Posterior cingulate gyrus (tissue), 11 donors: ENCODE measurements at regions not wholly inside any gene's neighbourhood (a gene's known extent, or its start where the extent isn't known, plus 50 kb on each side); places are given as distances from the start of the nearest gene placed in this dataset.
A peak's percentile ranks its signal among the peaks of the same experiment; 100 is the strongest.

ENCODE experiments used
- DNase-seq, 10 donors: peaks; one replicate each; pipeline versions ENCODE4 v3.0.0 to v3.0.0-alpha.2; 2020 to 2021; ENCODE audit warnings: mixed read lengths in 3 of 10
- intact Hi-C: fragments of 100-400 bp; cut with DNase I; formaldehyde crosslinking; loops from one replicate; pipeline ENCODE4 v1.15.1; 2023

GRCh38 chr4:114281164-114281960 is 301.9 kb upstream of the ARSJ start:
- intact Hi-C loops, result no loop called here
- no peak for DNase-seq

GRCh38 chr4:114282937-114283336 is 303.5 kb upstream of the ARSJ start:
- intact Hi-C loops, result no loop called here

GRCh38 chr4:114284629-114285028 is 305.2 kb upstream of the ARSJ start:
- DNase-seq, result no peak
- intact Hi-C loops, result no loop called here

More at GRCh38 chr4:114282937-114283336, 303.5 kb upstream of the ARSJ start:
- DNase-seq, result no peak

GRCh38 chr4:114286262-114286810 is 306.9 kb upstream of the ARSJ start:
- no peak for DNase-seq
- intact Hi-C loops, result no loop called here

- intact Hi-C loops, result no loop called here
- DNase-seq, result peak in 1 of 10 donors; percentile 43
These were observed 307.7 kb upstream of the ARSJ start for GRCh38 chr4:114287079-114287696.

- intact Hi-C loops, result no loop called here
- DNase-seq, result peak in 3 of 10 donors; percentile 13 to 71 (median 71)
These were observed 302.5 kb upstream of the UGT8 start for GRCh38 chr4:114296126-114296525.

- intact Hi-C loops, result no loop called here
- DNase-seq, result no peak
These were observed 296.1 kb upstream of the UGT8 start for GRCh38 chr4:114302472-114302871.

- DNase-seq, result no peak
- intact Hi-C loops, result no loop called here
These were observed 294.6 kb upstream of the UGT8 start for GRCh38 chr4:114304046-114304445.

GRCh38 chr4:114304567-114304966 is 294.0 kb upstream of the UGT8 start:
- no peak for DNase-seq
- intact Hi-C loops, result no loop called here

GRCh38 chr4:114306946-114307345 is 291.7 kb upstream of the UGT8 start:
- DNase-seq, result no peak
- intact Hi-C loops, result no loop called here

GRCh38 chr4:114310296-114310925 is 288.2 kb upstream of the UGT8 start:
- no peak for DNase-seq
- intact Hi-C loops, result no loop called here

- no peak for DNase-seq
- intact Hi-C loops, result no loop called here
These were observed 286.8 kb upstream of the UGT8 start for GRCh38 chr4:114311787-114312186.

GRCh38 chr4:114312338-114312737 is 286.3 kb upstream of the UGT8 start:
- intact Hi-C loops, result no loop called here
- DNase-seq, result no peak

- no peak for DNase-seq
- intact Hi-C loops, result no loop called here
These were observed 281.8 kb upstream of the UGT8 start for GRCh38 chr4:114316789-114317188.

- intact Hi-C loops, result no loop called here
- DNase-seq, result no peak
These were observed 281.0 kb upstream of the UGT8 start for GRCh38 chr4:114317564-114317963.

GRCh38 chr4:114318309-114318708 is 280.3 kb upstream of the UGT8 start:
- intact Hi-C loops, result no loop called here
- no peak for DNase-seq

GRCh38 chr4:114320126-114320525 is 278.5 kb upstream of the UGT8 start:
- no peak for DNase-seq
- intact Hi-C loops, result no loop called here

GRCh38 chr4:114321366-114321765 is 277.2 kb upstream of the UGT8 start:
- DNase-seq, result no peak
- intact Hi-C loops, result no loop called here

GRCh38 chr4:114323841-114324240 is 274.8 kb upstream of the UGT8 start:
- DNase-seq, result no peak

GRCh38 chr4:114326358-114326757 is 272.2 kb upstream of the UGT8 start:
- intact Hi-C loops, result no loop called here
- DNase-seq, result no peak

More at GRCh38 chr4:114323841-114324240, 274.8 kb upstream of the UGT8 start:
- intact Hi-C loops, result no loop called here

GRCh38 chr4:114332119-114332518 is 266.5 kb upstream of the UGT8 start:
- intact Hi-C loops, result no loop called here
- DNase-seq, result no peak
